SJSA1 (cell line): ENCODE measurements at regions not wholly inside any gene's neighbourhood (a gene's known extent, or its start where the extent isn't known, plus 50 kb on each side); places are given as distances from the start of the nearest gene placed in this dataset.
"Not testable (repeated sequence)": the region's sequence is repeated elsewhere in the genome, so short reads cannot be mapped to it uniquely, and the experiment has no call there.

Experiments used
- DNase-seq, 2 experiments: peaks; one replicate each; pipeline ENCODE4 v3.0.0-alpha.2; 2015 to 2020; ENCODE audit warnings: low spot score in 2 of 2, low read depth in 1 of 2
- H3K27ac ChIP-seq: fragments of 250-450 bp; sonication (Bioruptor Pico); 2 replicates; pipeline ENCODE4 v1.5.1; 2020; ENCODE audit warnings: mild to moderate bottlenecking, moderate library complexity
- H3K27me3 ChIP-seq: fragments of 250-450 bp; sonication (Bioruptor Pico); replicated peaks from 2 replicates; pipeline ENCODE4 v1.5.1; 2020; ENCODE audit warnings: mild to moderate bottlenecking, moderate library complexity
- H3K36me3 ChIP-seq: fragments of 250-450 bp; sonication (Bioruptor Pico); 2 replicates; pipeline ENCODE4 v1.5.1; 2020; ENCODE audit warnings: mild to moderate bottlenecking
- H3K4me1 ChIP-seq: fragments of 250-450 bp; sonication (Bioruptor Pico); replicated peaks from 2 replicates; pipeline ENCODE4 v1.6.1; 2021; ENCODE audit warnings: mild to moderate bottlenecking
- H3K4me3 ChIP-seq: fragments of 250-450 bp; sonication (Bioruptor Pico); 2 replicates; pipeline ENCODE4 v1.5.1; 2020; ENCODE audit warnings: mild to moderate bottlenecking
- H3K9me3 ChIP-seq: fragments of 250-450 bp; sonication (Bioruptor Pico); replicated peaks from 2 replicates; pipeline ENCODE4 v1.5.1; 2020; ENCODE audit warnings: mild to moderate bottlenecking

- not testable (repeated sequence) for H3K4me1 ChIP-seq, DNase-seq, H3K4me3 ChIP-seq, H3K27ac ChIP-seq, H3K27me3 ChIP-seq, H3K36me3 ChIP-seq, H3K9me3 ChIP-seq
Measured at GRCh38 chr1:187072262-187073034, 243.7 kb downstream of the PLA2G4A start.

- DNase-seq = not testable (repeated sequence)
Measured at GRCh38 chr1:187073035-187073560, 244.3 kb downstream of the PLA2G4A start.

GRCh38 chr1:187073634-187074245, 245.0 kb downstream of the PLA2G4A start:
- not testable (repeated sequence) for H3K27ac ChIP-seq, H3K9me3 ChIP-seq, DNase-seq, H3K4me1 ChIP-seq, H3K27me3 ChIP-seq, H3K36me3 ChIP-seq, H3K4me3 ChIP-seq

More at GRCh38 chr1:187073035-187073560, 244.3 kb downstream of the PLA2G4A start:
- H3K27me3 ChIP-seq, H3K27ac ChIP-seq, H3K36me3 ChIP-seq, H3K4me1 ChIP-seq, H3K4me3 ChIP-seq, H3K9me3 ChIP-seq: not testable (repeated sequence)

- no peak overlapping the region for H3K27ac ChIP-seq
- H3K9me3 ChIP-seq = no peaks in the 10 kb centered on the region
- no peak overlapping the region for H3K4me3 ChIP-seq
- H3K4me1 ChIP-seq = no peaks in the 10 kb centered on the region
- no peaks in the 10 kb centered on the region for H3K36me3 ChIP-seq
- DNase-seq = no peak
- H3K27me3 ChIP-seq = no peaks in the 10 kb centered on the region
Measured at GRCh38 chr1:187074445-187075048, 245.8 kb downstream of the PLA2G4A start.

GRCh38 chr1:187076922-187077321, 248.2 kb downstream of the PLA2G4A start:
- Histone ChIP-seq H3K27ac (no peak overlapping the region), H3K9me3 (no peaks in the 10 kb centered on the region), H3K4me1 (no peaks in the 10 kb centered on the region), H3K27me3 (no peaks in the 10 kb centered on the region), H3K36me3 (no peaks in the 10 kb centered on the region), H3K4me3 (no peak overlapping the region)
- DNase-seq = no peak

GRCh38 chr1:187078321-187078720, 249.6 kb downstream of the PLA2G4A start:
- H3K27me3 ChIP-seq = no peaks in the 10 kb centered on the region
- H3K36me3 ChIP-seq = no peaks in the 10 kb centered on the region
- H3K9me3 ChIP-seq = no peaks in the 10 kb centered on the region
- no peak overlapping the region for H3K4me3 ChIP-seq
- no peak overlapping the region for H3K27ac ChIP-seq
- H3K4me1 ChIP-seq = no peaks in the 10 kb centered on the region
- DNase-seq = no peak

- no peak overlapping the region for H3K4me3 ChIP-seq
- no peaks in the 10 kb centered on the region for H3K36me3 ChIP-seq
- no peaks in the 10 kb centered on the region for H3K9me3 ChIP-seq
- DNase-seq = no peak
- no peaks in the 10 kb centered on the region for H3K27me3 ChIP-seq
- H3K4me1 ChIP-seq = no peaks in the 10 kb centered on the region
- H3K27ac ChIP-seq = no peak overlapping the region
Measured at GRCh38 chr1:187078916-187079315, 250.2 kb downstream of the PLA2G4A start.

GRCh38 chr1:187079330-187079729, 250.6 kb downstream of the PLA2G4A start:
- DNase-seq = no peak
- Histone ChIP-seq H3K4me3 (no peak overlapping the region), H3K4me1 (no peaks in the 10 kb centered on the region), H3K27ac (no peak overlapping the region), H3K36me3 (no peaks in the 10 kb centered on the region), H3K9me3 (no peaks in the 10 kb centered on the region), H3K27me3 (no peaks in the 10 kb centered on the region)

- H3K4me1 ChIP-seq = no peaks in the 10 kb centered on the region
- H3K36me3 ChIP-seq = no peaks in the 10 kb centered on the region
- no peaks in the 10 kb centered on the region for H3K27me3 ChIP-seq
- no peak overlapping the region for H3K4me3 ChIP-seq
- no peaks in the 10 kb centered on the region; the same call in 1 of the 2 replicates for H3K9me3 ChIP-seq
- no peak overlapping the region for H3K27ac ChIP-seq
- DNase-seq = no peak
Measured at GRCh38 chr1:187091666-187092065, 262.9 kb downstream of the PLA2G4A start.

GRCh38 chr1:187092104-187092503, 263.4 kb downstream of the PLA2G4A start:
- Histone ChIP-seq H3K27me3 (no peaks in the 10 kb centered on the region), H3K9me3 (no peaks in the 10 kb centered on the region; the same call in 1 of the 2 replicates), H3K4me1 (no peaks in the 10 kb centered on the region), H3K36me3 (no peaks in the 10 kb centered on the region), H3K27ac (no peak overlapping the region), H3K4me3 (no peak overlapping the region)
- DNase-seq = no peak

- no peak overlapping the region for H3K4me3 ChIP-seq
- no peaks in the 10 kb centered on the region for H3K36me3 ChIP-seq
- no peaks in the 10 kb centered on the region; the same call in 1 of the 2 replicates for H3K9me3 ChIP-seq
- no peaks in the 10 kb centered on the region for H3K4me1 ChIP-seq
- no peak overlapping the region for H3K27ac ChIP-seq
- no peak for DNase-seq
- no peaks in the 10 kb centered on the region for H3K27me3 ChIP-seq
Measured at GRCh38 chr1:187096689-187097088, 267.9 kb downstream of the PLA2G4A start.

GRCh38 chr1:187110351-187110750, 281.6 kb downstream of the PLA2G4A start:
- Histone ChIP-seq H3K4me1 (no peaks in the 10 kb centered on the region), H3K27ac (no peak overlapping the region), H3K9me3 (0 out of 2 replicates have a peak, but pooled peaks cover 2% of the 10 kb centered on the region), H3K27me3 (no peaks in the 10 kb centered on the region), H3K4me3 (no peak overlapping the region), H3K36me3 (no peaks in the 10 kb centered on the region)
- DNase-seq = no peak

GRCh38 chr1:187114792-187115191, 286.0 kb downstream of the PLA2G4A start:
- Histone ChIP-seq H3K9me3 (0 out of 2 replicates have a peak, but pooled peaks cover 2% of the 10 kb centered on the region), H3K4me3 (no peak overlapping the region), H3K27me3 (no peaks in the 10 kb centered on the region), H3K36me3 (no peaks in the 10 kb centered on the region), H3K27ac (no peak overlapping the region), H3K4me1 (no peaks in the 10 kb centered on the region)
- no peak for DNase-seq

- Histone ChIP-seq H3K27ac (no peak overlapping the region), H3K27me3 (no peaks in the 10 kb centered on the region), H3K4me1 (no peaks in the 10 kb centered on the region), H3K9me3 (no peaks in the 10 kb centered on the region), H3K36me3 (no peaks in the 10 kb centered on the region), H3K4me3 (no peak overlapping the region)
- DNase-seq = no peak
Measured at GRCh38 chr1:187121661-187122060, 292.9 kb downstream of the PLA2G4A start.
